Activated T-helper 1 cell treated with anti-CD3 and anti-CD28 coated beads, Interleukin-12 subunit alpha, Interleukin-12 subunit beta, Interleukin-2, Interleukin-4 antibody, amounts not matched to agents 30 ng/mL and 10 ng/mL and 1 ng/mL, durations not matched to agents 14 hours and 24 hours and 36 hours (primary cell): ENCODE measurements at regions not wholly inside any gene's neighbourhood (a gene's known extent, or its start where the extent isn't known, plus 50 kb on each side); places are given as distances from the start of the nearest gene placed in this dataset.

Experiments
- DNase-seq: peaks from one replicate; pipeline ENCODE4 v3.0.0; 2021; ENCODE audit warnings: low spot score
- H3K27ac Mint-ChIP-seq: one replicate; pipeline ENCODE4 v1.8.0; 2021; ENCODE audit warnings: mild to moderate bottlenecking, mixed read lengths
- H3K27me3 Mint-ChIP-seq: one replicate; pipeline ENCODE4 v1.8.0; 2022; ENCODE audit warnings: mild to moderate bottlenecking, moderate library complexity, mixed read lengths; ENCODE audit not compliant: insufficient read depth
- H3K36me3 Mint-ChIP-seq: one replicate; pipeline ENCODE4 v1.8.0; 2021; ENCODE audit warnings: low read depth, mixed read lengths
- H3K4me1 Mint-ChIP-seq: one replicate; pipeline ENCODE4 v1.8.0; 2021; ENCODE audit warnings: low read depth, mixed read lengths
- H3K4me3 Mint-ChIP-seq: one replicate; pipeline ENCODE4 v1.8.0; 2021; ENCODE audit warnings: mild to moderate bottlenecking, moderate library complexity, mixed read lengths
- H3K9me3 Mint-ChIP-seq: one replicate; pipeline ENCODE4 v1.8.0; 2021; ENCODE audit warnings: mixed read lengths
- intact Hi-C: fragments of 100-400 bp; cut with micrococcal nuclease; formaldehyde crosslinking; loops from one replicate; pipeline ENCODE4 v1.15.1; 2024

DNA sequence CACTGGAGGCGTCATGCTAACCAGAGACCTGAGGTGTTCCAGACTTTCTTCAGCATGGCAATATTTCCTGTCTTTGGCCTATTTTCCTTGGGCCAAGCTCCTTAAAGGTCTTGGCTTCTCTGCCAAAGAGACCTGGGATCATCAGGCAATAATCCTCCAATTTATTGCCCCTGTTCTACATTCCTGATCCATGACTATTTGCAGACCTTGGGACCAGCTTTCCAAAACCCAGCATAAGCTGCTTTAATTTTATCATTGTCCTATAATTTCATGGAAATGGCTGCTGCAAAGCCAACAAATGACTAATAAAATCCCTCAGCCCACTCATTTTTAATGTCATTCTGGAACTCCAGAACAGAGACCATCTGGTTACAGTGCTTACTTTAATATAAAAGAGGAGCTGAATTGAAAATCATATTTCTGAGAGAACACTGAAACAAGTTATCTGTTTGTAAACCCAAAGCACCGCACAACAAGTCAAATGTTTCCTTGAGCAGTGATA, 166.9 kb upstream of the BTG1 start:
- no peak for DNase-seq
- Mint-ChIP-seq H3K27me3 (peaks cover 2% of the 10 kb centered on the region), H3K27ac (no peak overlapping the region), H3K4me3 (no peak overlapping the region), H3K36me3 (peaks cover 3% of the 10 kb centered on the region), H3K4me1 (peaks cover 9% of the 10 kb centered on the region), H3K9me3 (peaks cover 7% of the 10 kb centered on the region)
- intact Hi-C loops, result no loop called here

DNA sequence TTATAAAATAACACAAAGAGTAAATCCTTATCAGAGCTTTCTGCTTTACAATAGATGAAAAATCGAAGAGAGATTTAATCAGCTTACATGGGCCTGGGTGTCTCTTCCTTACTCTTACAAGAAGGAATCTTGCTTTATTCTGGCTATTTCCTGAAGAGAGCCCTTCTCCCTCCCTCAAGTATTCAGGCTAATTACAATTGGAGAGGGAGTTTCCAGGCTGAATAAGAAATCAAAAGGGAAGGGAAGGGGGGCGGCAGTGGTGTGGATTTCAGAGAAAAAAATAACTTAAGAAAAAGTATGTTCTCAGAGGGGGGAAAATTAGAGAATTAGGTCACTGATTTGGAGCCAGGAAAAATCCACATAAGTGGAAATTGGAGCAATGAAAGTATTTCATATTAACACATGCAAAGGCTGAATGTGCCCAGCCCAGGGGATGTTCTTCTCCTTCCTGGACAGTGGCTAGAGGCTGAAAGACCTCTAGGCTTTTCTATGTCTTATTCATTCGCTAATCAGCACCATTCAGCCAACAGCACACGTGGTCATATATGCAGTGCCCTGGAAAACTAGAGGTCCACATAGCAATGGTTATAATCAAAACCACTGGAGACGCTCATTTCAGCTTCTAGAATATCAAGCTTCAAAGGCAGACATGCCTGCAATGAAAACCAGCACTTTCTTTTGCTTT, 158.9 kb upstream of the BTG1 start:
- H3K4me3 Mint-ChIP-seq, result no peak overlapping the region

DNA sequence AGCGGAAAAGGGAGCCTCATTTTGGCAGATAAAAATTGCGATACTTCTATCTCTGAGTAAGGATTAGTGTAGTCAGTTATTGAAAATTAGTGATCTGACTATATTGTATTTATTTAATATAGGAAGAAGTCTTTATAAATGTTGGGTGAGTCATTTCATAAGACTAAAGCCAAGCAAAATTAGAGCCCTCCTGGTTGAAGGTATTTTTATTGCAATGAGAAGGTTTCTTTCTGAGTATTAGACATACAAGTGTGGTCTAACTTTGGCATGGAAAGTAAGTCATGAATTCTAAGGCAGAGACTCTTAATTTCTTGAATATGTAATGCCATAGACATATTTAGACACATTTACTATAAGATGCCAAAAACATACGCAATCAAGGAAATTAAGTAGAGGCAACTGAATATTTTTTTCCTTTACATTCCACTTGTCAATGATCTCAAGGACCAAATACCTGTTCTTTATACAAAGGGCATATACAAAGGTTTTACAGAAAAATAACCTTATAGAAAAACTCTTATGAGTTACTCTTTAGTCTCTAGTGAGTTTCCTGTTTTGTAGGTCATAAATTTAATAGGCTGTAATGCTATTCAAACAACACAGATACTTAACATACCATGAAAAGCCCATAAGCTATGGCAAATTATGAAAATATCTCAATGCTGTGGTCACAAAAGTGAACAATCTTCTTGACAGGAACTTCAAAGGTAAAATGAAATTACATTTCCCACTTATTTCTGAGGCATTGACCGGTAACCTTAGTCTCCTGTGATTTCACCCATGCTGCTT, 156.6 kb upstream of the BTG1 start:
- H3K4me1 Mint-ChIP-seq, result peaks cover 6% of the 10 kb centered on the region
- intact Hi-C loops, result no loop called here
- no peak overlapping the region for H3K4me3 Mint-ChIP-seq
- H3K27me3 Mint-ChIP-seq, result no peaks in the 10 kb centered on the region
- no peak overlapping the region for H3K27ac Mint-ChIP-seq
- DNase-seq, result no peak
- peaks cover 11% of the 10 kb centered on the region for H3K36me3 Mint-ChIP-seq
- H3K9me3 Mint-ChIP-seq, result peaks cover 14% of the 10 kb centered on the region

More for the DNA sequence above, 158.9 kb upstream of the BTG1 start:
- Mint-ChIP-seq H3K36me3 (peaks cover 6% of the 10 kb centered on the region), H3K27me3 (no peaks in the 10 kb centered on the region), H3K9me3 (peaks cover 7% of the 10 kb centered on the region), H3K4me1 (peaks cover 9% of the 10 kb centered on the region), H3K27ac (no peak overlapping the region)
- intact Hi-C loops, result no loop called here
- no peak for DNase-seq

DNA sequence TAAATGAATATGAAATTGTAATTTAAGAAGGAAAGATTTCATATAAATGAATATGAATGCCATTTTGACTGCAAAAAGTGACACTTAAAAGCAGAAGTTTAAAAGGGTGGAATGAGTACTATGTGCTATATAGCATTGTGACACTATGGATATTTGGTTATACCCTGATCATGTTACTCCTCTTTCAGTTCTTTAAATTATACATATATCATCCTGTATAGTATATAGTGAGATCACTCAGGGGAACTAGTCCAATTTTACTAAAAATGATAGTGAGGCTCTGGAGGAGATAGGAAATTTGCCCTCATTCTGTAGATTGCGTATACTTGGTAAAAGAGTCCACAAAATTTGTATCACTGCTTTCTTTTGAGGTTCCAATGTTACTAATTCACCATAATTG, 155.7 kb upstream of the BTG1 start:
- Mint-ChIP-seq H3K36me3 (peaks cover 9% of the 10 kb centered on the region), H3K27me3 (no peaks in the 10 kb centered on the region), H3K9me3 (peaks cover 7% of the 10 kb centered on the region), H3K4me1 (peaks cover 6% of the 10 kb centered on the region), H3K27ac (no peak overlapping the region), H3K4me3 (no peak overlapping the region)
- DNase-seq, result no peak
- intact Hi-C loops, result no loop called here

DNA sequence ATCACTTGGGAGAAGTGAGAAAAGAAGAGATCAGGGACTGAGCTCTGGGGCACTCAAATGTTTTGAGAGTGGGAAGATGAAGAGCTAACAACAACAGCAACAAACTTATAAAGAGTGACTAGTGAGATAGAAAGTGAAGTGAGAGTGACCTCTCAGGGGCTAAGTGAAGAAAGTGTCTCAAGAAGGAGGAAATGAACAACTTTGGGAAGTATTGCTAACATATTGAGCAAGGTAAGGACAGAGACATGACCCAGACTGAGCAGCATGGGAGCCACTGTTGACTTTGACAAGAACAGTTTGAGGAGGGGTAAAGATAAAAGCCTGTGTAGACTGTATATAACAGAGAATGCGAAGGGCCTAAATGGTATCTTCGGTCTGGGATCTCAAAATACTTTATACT, 155.1 kb upstream of the BTG1 start:
- no peak overlapping the region for H3K27ac Mint-ChIP-seq
- intact Hi-C loops, result no loop called here
- no peaks in the 10 kb centered on the region for H3K27me3 Mint-ChIP-seq
- peaks cover 7% of the 10 kb centered on the region for H3K9me3 Mint-ChIP-seq
- H3K4me3 Mint-ChIP-seq, result no peak overlapping the region
- no peak for DNase-seq
- H3K36me3 Mint-ChIP-seq, result peaks cover 9% of the 10 kb centered on the region
- H3K4me1 Mint-ChIP-seq, result peaks cover 6% of the 10 kb centered on the region

DNA sequence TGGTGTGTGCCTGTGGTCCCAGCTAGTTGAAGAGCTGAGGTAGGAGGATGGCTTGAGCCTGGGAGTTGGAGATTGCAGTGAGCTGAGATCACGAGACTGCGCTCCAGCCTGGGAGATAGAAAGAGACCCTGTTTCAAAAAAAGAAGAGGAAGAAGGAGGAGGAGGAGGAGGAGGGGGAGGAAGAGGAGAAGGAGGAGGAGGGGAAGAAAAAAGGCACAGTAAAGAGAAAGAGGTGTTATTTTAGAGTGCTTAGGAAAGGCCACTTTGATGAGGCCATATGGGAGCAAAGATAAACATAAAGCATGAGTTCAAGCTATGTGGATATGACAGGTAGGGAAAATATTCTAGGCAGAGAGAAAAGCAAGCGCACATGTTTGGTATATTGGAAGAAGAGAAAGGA, 154.1 kb upstream of the BTG1 start:
- intact Hi-C loops, result loop anchor here (2.0 to 5.0 kb wide), 4 partner anchors 63 to 153 kb away; no protein-coding TSS in a partner anchor
- Mint-ChIP-seq H3K4me1 (peaks cover 6% of the 10 kb centered on the region), H3K4me3 (no peak overlapping the region), H3K36me3 (peaks cover 8% of the 10 kb centered on the region), H3K9me3 (peaks cover 11% of the 10 kb centered on the region), H3K27me3 (no peaks in the 10 kb centered on the region), H3K27ac (no peak overlapping the region)
- no peak for DNase-seq

DNA sequence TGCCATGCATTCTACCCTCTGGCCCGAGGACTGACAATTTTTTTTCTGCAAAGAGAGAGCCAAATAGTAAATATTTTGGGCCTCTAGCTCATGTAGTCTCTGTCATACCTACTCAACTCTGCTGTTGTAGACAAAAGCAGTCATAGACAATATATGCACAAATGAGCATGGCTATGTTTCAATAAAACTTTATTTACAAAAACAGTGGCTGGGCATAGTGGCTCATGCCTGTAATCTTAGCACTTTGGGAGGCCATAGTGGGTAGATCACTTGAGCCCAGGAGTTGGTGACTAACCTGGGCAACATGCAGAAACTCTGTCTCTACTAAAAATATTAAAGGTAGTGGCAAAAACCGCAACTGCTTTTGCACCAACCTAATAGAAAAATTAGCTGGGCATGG, 153.7 kb upstream of the BTG1 start:
- H3K9me3 Mint-ChIP-seq, result peaks cover 11% of the 10 kb centered on the region
- intact Hi-C loops, result loop anchor here (2.0 to 5.0 kb wide), 4 partner anchors 63 to 153 kb away; no protein-coding TSS in a partner anchor
- peaks cover 6% of the 10 kb centered on the region for H3K4me1 Mint-ChIP-seq
- no peak overlapping the region for H3K27ac Mint-ChIP-seq
- H3K4me3 Mint-ChIP-seq, result no peak overlapping the region
- H3K36me3 Mint-ChIP-seq, result peaks cover 7% of the 10 kb centered on the region
- DNase-seq, result no peak
- no peaks in the 10 kb centered on the region for H3K27me3 Mint-ChIP-seq

DNA sequence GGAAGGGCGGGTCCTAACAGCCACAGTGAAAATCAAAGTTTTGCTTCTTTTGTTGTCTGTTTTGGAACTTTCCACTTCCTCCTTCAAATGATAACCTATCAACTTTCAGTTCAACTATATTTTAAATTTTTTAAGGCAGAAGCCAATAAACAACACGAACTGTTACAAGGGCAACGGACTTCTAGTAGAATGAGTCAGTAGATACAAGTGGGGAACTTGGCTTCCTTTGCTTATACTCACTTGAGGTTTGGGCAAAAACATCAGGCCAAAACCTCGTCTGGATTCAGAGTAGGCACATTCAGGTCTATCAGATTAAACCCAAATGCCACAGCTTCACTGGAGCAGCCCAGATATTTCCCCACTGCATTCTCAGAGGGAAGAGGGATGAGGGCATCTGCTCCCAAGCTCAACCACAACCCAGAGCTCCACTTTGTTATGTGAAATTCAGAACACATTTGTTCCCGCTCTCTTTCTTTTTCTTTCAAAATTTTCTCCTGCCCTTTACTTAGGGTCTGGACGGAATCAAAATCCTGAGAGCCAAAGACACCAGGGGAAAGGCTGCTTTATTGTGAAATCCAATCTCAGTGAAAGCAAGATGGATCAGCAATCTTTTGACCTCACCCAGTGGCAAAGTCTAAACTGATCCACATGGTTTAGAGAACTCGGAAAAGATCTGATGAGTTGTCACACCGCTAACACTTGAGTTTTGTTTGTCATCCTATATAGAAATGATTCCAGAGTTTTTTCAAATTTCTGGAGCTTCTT, 152.5 kb upstream of the BTG1 start:
- peaks cover 6% of the 10 kb centered on the region for H3K36me3 Mint-ChIP-seq
- peak overlapping the region; percentile 88 for H3K27ac Mint-ChIP-seq
- no peaks in the 10 kb centered on the region for H3K4me1 Mint-ChIP-seq
- H3K27me3 Mint-ChIP-seq, result no peaks in the 10 kb centered on the region
- peak overlapping the region; percentile 49 for H3K4me3 Mint-ChIP-seq
- peak; percentile 7 for DNase-seq
- peaks cover 11% of the 10 kb centered on the region for H3K9me3 Mint-ChIP-seq
- intact Hi-C loops, result loop anchor here (2.0 to 5.0 kb wide), 4 partner anchors 64 to 151 kb away; no protein-coding TSS in a partner anchor

DNA sequence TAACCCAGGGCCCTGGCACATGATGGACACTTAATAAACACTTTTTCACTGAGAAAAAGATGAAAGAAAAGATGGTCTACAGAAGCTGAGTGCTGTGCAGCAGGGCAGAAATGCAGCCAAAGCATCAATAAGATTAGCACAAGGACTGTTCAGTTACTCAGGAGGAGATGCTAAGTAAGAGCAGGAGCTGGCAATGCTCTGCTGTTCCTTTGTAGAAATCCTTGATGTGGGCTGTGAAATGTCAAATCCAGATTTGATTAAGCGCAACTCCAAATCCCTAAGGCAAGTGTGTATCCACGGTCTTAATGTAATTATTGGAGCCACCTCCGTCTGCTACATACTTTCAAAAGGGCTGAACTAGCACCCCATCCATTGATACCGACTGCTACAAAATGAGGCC, 151.8 kb upstream of the BTG1 start:
- peaks cover 6% of the 10 kb centered on the region for H3K36me3 Mint-ChIP-seq
- intact Hi-C loops, result loop anchor here (5.0 kb wide), 3 partner anchors 65 to 105 kb away; no protein-coding TSS in a partner anchor
- peaks cover 11% of the 10 kb centered on the region for H3K9me3 Mint-ChIP-seq
- H3K27me3 Mint-ChIP-seq, result no peaks in the 10 kb centered on the region
- no peak for DNase-seq
- no peaks in the 10 kb centered on the region for H3K4me1 Mint-ChIP-seq
- peak overlapping the region; percentile 49 for H3K4me3 Mint-ChIP-seq
- peak overlapping the region; percentile 88 for H3K27ac Mint-ChIP-seq

DNA sequence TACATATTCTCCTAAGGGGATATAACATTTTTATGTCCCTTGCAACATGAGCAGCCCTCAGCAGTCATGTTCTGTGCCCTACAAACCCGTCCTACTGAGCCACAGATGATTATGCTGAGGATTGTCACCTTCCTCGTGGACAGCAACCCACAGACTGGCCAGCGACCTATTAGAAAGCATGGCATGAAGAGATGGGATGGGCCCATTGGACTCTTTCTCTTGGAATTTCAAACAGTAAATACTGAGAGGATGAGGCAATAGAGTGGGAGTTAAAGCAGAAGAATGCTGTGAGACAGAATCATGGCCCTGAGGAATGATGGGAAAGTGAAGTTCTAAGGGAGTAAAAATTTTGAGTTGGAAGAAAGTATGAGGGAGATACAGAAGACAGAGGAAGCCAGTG, 149.9 kb upstream of the BTG1 start:
- Mint-ChIP-seq H3K9me3 (peaks cover 11% of the 10 kb centered on the region), H3K4me3 (no peak overlapping the region), H3K27ac (no peak overlapping the region), H3K27me3 (no peaks in the 10 kb centered on the region), H3K36me3 (peaks cover 6% of the 10 kb centered on the region), H3K4me1 (no peaks in the 10 kb centered on the region)
- intact Hi-C loops, result loop anchor here (5.0 kb wide), 3 partner anchors 67 to 107 kb away; no protein-coding TSS in a partner anchor
- DNase-seq, result no peak

DNA sequence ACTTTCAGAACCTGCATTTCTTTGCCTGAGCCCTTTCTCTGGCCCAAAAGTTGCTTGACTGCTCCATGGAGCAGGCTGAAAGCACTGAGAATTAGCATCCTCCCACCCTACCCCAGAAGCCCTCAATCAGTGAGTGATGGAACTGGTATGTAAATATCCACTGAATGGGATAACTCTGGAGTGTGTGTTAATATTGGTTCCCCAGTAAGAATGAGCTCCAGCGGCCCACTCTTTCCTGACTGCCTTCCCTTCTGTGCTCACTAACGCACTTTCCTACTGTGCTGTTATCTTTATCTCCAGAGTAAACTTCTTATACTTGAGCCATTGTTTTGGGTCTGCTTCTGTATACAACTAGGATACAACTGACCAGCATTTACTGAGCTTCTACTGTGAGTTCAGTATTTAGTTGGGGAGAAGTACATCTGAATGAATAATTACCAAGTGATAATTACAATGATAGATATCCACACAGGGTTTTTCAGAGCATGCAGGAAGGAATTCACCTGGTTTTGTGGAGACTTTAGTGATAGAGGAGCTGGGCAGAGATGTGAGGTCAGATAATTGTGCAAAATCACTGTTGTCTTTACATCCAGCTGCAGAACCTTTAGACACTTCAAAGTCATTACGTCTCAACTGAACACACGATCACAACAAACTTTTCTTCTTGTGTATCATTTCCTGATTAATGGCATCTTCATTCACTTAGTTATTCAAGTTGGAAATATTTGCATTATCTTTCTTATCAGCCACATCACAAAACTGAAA, 149.2 kb upstream of the BTG1 start:
- no peaks in the 10 kb centered on the region for H3K4me1 Mint-ChIP-seq
- peaks cover 11% of the 10 kb centered on the region for H3K9me3 Mint-ChIP-seq
- H3K4me3 Mint-ChIP-seq, result no peak overlapping the region
- no peaks in the 10 kb centered on the region for H3K27me3 Mint-ChIP-seq
- no peak for DNase-seq
- H3K36me3 Mint-ChIP-seq, result peaks cover 6% of the 10 kb centered on the region
- H3K27ac Mint-ChIP-seq, result no peak overlapping the region
- intact Hi-C loops, result loop anchor here (5.0 kb wide), 3 partner anchors 67 to 107 kb away; no protein-coding TSS in a partner anchor

DNA sequence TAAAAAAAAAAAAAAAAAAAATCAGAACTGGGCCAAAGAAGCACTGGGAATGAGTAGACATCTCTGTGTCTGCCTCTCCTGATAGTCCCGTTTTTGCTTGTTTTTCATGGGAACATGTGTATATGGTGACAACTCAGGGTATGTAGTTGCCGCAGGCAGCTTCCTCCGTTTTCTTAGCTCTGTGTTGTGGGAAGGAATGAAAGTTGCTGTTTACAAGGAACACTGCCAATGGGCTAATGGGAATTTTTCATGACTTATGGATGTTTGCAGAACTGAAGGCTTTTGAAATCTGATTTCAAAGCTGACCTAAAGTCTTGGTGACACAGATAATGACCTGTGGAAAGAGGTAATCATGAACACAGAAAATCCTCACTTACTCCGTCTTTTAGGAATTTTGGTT, 146.4 kb upstream of the BTG1 start:
- no peak overlapping the region for H3K4me3 Mint-ChIP-seq
- no peak for DNase-seq
- H3K9me3 Mint-ChIP-seq, result peaks cover 3% of the 10 kb centered on the region
- intact Hi-C loops, result no loop called here
- no peaks in the 10 kb centered on the region for H3K36me3 Mint-ChIP-seq
- H3K4me1 Mint-ChIP-seq, result no peaks in the 10 kb centered on the region
- no peaks in the 10 kb centered on the region for H3K27me3 Mint-ChIP-seq
- no peak overlapping the region for H3K27ac Mint-ChIP-seq
